GM12874 (cell line): ENCODE measurements at regions not wholly inside any gene's neighbourhood (a gene's known extent, or its start where the extent isn't known, plus 50 kb on each side); places are given as distances from the start of the nearest gene placed in this dataset.

Source experiments
- TF ChIP-seq, protein P1 (sequence below): IDR thresholded peaks from 2 replicates; pipeline ENCODE4 v1.5.1; 2011; ENCODE audit warnings: low read depth, mild to moderate bottlenecking, control low read depth, low read length, moderate library complexity; ENCODE audit not compliant: insufficient read depth

- TF ChIP-seq, protein P1, sequence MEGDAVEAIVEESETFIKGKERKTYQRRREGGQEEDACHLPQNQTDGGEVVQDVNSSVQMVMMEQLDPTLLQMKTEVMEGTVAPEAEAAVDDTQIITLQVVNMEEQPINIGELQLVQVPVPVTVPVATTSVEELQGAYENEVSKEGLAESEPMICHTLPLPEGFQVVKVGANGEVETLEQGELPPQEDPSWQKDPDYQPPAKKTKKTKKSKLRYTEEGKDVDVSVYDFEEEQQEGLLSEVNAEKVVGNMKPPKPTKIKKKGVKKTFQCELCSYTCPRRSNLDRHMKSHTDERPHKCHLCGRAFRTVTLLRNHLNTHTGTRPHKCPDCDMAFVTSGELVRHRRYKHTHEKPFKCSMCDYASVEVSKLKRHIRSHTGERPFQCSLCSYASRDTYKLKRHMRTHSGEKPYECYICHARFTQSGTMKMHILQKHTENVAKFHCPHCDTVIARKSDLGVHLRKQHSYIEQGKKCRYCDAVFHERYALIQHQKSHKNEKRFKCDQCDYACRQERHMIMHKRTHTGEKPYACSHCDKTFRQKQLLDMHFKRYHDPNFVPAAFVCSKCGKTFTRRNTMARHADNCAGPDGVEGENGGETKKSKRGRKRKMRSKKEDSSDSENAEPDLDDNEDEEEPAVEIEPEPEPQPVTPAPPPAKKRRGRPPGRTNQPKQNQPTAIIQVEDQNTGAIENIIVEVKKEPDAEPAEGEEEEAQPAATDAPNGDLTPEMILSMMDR = no peak
Observed at GRCh38 chr3:177545964-177546363, 348.7 kb upstream of the TBL1XR1 start.

GRCh38 chr3:177547711-177548350, 350.5 kb upstream of the TBL1XR1 start:
- TF ChIP-seq, protein P1 = no peak

- TF ChIP-seq, protein P1 = no peak
Observed at GRCh38 chr3:177550667-177551066, 353.4 kb upstream of the TBL1XR1 start.

- TF ChIP-seq, protein P1 = no peak
Observed at GRCh38 chr3:177551431-177551836, 354.2 kb upstream of the TBL1XR1 start.

DNA sequence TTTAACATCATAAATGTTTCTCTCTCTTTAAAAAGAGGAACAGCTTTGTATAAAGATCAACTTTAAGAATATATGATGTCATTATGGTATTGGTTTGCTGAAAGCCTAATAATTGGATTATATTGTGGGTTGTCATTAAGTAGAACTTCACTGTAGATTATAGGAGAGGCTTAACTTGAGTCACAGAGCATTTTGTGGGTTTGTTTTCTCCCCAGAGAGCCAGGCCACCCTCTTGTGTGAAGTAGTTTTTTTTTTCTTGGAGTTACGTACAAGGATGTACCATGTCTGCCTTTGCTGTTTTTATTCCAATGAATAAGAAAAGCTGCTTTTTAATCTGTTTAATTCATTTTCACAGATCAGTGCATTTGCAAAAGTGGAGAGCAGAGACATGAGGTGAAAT, 354.8 kb upstream of the TBL1XR1 start:
- TF ChIP-seq, protein P1 = no peak

DNA sequence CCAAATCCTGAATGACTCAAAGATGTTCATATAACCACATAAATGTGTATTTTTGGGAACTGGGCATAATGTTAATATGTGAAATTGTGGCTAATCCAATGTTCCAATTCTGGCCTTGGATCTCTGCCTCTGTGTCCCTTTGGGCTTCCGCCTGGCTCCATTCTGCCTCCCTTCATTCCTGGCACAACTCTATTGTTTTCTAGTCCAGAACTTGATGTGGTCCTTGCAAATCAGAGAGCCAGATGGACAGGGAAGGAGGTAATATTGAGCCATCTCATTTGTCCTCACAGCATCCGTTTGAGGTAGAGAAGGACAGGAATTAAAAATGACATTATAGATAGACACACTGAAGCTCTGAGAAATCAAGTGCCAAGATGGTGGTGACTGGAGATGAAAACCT, 355.7 kb upstream of the TBL1XR1 start:
- TF ChIP-seq, protein P1 = no peak

- TF ChIP-seq, protein P1 = no peak
Observed at GRCh38 chr3:177553579-177553978, 356.3 kb upstream of the TBL1XR1 start.
